22Rv1 (cell line): ENCODE measurements at regions not wholly inside any gene's neighbourhood (a gene's known extent, or its start where the extent isn't known, plus 50 kb on each side); places are given as distances from the start of the nearest gene placed in this dataset.

ENCODE experiments used
- H3K27ac ChIP-seq: fragments of 450-650 bp; 2 replicates; pipeline ENCODE4 v1.5.1; 2017
- ZFX ChIP-seq: fragments of 450-650 bp; IDR thresholded peaks from 2 replicates; pipeline ENCODE4 v1.6.1; 2017; ENCODE audit warnings: antibody characterized with exemption, borderline replicate concordance
- TF ChIP-seq, protein P1 (sequence below): fragments of 450-650 bp; IDR thresholded peaks from 2 replicates; pipeline ENCODE4 v1.5.1; 2017; ENCODE audit warnings: mild to moderate bottlenecking

DNA sequence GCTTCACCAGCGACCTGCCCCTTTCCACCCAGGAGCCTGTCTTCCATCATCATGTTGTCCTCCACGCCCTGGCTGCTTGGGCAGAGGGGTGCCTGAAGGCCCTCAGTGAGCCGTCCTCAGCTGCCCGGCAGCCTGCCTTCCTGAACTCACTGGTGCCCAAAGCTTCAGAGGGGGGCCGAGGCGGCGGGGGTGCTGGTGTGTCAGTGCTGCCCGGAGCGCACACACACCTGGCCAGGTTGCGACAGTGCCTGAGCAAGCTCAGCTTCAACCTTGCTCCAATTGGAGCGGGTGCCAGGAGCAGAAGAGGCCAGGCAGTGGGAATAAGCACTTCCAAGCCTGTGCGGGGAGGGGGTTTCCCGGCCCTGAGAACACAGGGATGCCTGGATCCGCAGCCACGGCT lies 566.3 kb downstream of the INHBA start:
- no peak overlapping the region for H3K27ac ChIP-seq
- TF ChIP-seq, protein P1, sequence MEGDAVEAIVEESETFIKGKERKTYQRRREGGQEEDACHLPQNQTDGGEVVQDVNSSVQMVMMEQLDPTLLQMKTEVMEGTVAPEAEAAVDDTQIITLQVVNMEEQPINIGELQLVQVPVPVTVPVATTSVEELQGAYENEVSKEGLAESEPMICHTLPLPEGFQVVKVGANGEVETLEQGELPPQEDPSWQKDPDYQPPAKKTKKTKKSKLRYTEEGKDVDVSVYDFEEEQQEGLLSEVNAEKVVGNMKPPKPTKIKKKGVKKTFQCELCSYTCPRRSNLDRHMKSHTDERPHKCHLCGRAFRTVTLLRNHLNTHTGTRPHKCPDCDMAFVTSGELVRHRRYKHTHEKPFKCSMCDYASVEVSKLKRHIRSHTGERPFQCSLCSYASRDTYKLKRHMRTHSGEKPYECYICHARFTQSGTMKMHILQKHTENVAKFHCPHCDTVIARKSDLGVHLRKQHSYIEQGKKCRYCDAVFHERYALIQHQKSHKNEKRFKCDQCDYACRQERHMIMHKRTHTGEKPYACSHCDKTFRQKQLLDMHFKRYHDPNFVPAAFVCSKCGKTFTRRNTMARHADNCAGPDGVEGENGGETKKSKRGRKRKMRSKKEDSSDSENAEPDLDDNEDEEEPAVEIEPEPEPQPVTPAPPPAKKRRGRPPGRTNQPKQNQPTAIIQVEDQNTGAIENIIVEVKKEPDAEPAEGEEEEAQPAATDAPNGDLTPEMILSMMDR: no peak
- no peak for TF ChIP-seq ZFX

DNA sequence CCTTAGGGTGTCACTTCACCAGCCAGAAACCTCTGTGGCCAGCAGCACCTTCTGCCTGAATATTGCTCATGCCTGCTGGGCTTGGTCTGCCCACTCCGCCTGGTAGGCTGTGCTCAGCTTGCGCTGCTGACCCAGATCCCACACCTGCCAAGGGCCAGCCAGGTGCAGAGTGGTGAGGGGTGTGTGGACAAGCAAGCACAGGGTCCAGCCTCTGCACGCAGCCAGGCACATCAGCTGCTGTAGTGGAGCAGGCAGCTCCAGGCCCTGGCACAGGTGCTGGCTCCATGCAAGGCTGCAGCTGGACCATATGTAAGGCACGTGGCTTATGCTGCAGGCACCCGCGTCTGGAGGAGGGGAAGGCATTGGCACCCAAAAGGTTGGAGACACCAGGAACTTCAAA lies 567.4 kb downstream of the INHBA start:
- no peak for TF ChIP-seq ZFX
- TF ChIP-seq, protein P1: no peak
- no peak overlapping the region for H3K27ac ChIP-seq

DNA sequence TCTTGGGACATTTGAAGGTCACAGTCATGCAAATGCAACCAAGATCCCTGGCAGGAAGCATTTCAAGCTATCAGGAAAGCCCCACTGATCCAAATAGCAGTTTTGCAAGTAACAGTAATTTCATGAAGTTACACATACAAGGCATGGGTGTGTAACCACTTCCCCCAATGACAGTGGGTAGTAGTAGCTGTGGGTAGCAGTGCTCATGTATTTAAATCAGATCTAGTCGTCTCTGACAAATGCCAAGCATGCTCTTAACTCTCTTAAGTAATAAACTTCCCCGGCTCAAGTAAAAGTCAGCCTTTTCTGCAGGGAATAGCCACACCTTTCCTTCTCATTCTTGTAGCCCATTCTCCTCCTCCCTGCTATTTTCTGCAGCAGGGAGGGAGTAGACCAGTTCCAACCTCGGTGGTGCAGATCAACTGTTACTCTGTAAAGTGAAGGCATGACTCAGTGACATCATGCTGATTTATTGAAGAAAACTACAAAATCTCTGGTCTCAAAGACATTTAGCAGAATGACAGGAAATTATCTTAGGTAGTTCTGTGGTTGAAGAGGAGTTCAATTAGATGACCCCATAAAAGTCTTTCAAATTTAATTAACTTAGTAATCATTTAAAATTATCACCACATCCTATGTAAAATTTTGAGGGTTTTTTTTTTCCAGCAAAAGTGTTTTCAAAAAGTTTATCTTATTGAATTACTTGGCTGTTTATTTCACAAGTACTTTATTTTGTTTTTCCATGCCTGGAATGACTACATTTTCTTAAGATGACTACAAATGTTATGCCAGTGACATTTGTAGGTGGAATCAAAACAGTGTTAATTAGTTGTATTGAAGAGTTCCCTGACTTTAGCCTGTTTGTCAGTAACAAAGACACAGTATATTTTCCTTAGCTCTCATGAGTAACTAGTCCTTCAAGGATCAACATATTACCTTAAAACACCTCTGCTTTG lies 568.3 kb downstream of the INHBA start:
- H3K27ac ChIP-seq: no peak overlapping the region

DNA sequence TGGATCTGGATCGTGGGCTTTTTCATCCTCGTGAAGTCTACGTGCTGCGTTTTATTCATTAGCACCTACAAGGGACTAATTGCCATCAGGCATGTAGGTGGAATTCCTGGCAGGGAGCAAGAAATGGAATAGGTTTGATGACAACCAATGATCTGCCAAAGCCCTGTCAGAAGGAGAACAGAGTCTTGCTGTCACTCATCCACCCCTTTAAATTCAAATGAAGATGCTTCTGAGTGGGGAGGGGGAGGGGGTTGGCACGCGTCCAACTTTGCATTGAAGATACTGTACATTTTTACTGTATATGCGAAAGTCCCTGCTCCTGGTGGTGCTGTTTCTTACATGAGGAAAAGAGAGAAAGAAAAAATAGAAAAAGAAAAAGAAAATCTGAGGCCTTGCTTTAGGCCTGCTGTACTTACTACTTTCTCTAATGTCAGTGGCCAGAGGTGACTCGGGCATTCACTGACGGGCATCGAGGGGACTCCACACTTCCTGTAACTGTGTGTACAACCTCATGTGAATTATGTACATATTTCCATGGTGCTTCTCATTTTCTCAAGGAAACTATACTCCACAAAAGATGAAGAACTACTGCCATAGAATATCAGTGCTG lies 569.1 kb downstream of the INHBA start:
- H3K27ac ChIP-seq: no peak overlapping the region
- TF ChIP-seq ZFX: no peak
- TF ChIP-seq, protein P1: no peak

More for the DNA sequence above, 568.3 kb downstream of the INHBA start:
- TF ChIP-seq, protein P1: no peak
- TF ChIP-seq ZFX: no peak

DNA sequence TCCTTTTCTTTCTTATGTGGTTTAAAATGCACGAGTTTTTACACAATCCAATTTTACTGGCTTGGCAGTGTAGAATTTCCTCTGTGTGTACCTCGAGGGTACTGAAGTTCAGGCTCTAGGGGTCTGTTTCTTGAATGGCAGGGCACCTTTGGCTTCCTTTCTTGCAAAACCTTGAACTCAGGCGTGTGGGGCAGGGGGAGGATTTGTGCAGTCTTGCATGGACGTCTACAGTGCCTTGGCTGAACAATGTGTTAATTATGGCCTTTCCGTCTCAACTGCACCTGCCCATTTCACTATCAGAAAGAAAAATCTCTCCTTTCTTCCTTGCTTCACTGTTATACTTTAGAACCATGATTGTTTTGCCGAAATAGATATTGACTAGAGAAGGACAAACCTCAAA lies 570.9 kb downstream of the INHBA start:
- TF ChIP-seq, protein P1: no peak
- no peak for TF ChIP-seq ZFX
- no peak overlapping the region for H3K27ac ChIP-seq

DNA sequence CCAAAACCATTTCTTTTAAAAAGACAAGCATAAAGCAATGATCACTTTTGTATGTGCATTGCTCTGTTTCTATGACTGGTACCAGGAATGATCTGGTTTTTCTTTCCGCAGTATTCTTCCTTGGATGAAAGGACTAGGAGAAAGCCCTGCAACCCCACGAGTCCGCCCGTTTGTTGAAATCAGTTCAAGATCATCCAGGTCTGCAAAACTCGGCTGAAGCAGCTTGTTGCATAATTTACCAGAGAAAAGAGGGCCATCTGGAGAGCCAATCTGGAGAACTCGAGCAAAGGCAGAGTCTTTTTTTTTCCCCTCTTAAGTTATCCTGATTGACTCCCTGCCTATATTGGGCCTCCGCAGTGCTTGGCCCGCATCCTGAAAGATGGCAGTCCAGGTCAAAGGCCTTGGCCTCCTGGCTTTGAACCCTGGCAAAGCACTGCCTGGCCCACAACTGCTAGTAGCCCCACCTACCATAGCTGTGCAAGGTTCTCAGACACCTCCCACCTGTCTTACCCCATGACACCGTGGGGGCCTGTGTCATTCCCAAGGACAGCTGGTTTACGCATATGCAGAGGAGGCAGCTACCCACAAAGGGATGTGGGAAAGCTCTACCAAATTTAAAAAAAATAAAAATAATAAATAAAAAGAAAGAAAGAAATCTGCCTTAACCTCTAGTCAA lies 572.2 kb downstream of the INHBA start:
- no peak for TF ChIP-seq ZFX
- TF ChIP-seq, protein P1: no peak
- H3K27ac ChIP-seq: no peak overlapping the region

DNA sequence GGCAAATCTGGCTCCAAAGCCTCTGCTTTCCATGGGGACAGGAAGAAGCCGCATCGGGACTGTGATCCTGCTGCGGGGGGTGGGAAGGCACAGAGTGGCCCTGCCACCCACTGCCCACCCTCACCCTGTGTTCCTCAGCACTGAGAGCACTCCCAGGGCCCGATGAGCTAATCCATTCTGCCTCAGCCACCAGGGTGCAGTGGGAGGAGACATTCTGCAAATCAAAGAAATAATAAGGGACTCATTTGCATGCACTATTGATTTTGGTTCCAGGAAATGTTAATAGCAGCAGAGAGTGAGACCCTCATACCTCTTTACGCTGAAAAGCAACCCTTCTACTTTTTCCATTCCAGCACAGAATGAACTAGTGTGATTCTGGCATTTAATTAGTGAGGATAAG lies 572.8 kb downstream of the INHBA start:
- no peak overlapping the region for H3K27ac ChIP-seq
- TF ChIP-seq, protein P1: no peak
- TF ChIP-seq ZFX: no peak
